Coronary artery (tissue), 2 donors: ENCODE measurements at regions not wholly inside any gene's neighbourhood (a gene's known extent, or its start where the extent isn't known, plus 50 kb on each side); places are given as distances from the start of the nearest gene placed in this dataset.

Experiments
- DNase-seq: peaks from one replicate; pipeline ENCODE4 v3.0.0-alpha.2; 2017; ENCODE audit warnings: low spot score
- H3K27ac ChIP-seq, 2 donors: fragments of 200-600 bp; sonication (generic); one replicate each; pipeline ENCODE4 v1.5.1; 2016 to 2019
- H3K4me3 ChIP-seq: fragments of 200-600 bp; sonication (generic); 2 replicates; pipeline ENCODE4 v1.5.1; 2016; ENCODE audit warnings: mild to moderate bottlenecking, moderate library complexity
- TF ChIP-seq, protein P1 (sequence below): fragments of 200-600 bp; sonication (generic); IDR thresholded peaks from one replicate; pipeline ENCODE4 v1.5.1; 2019; ENCODE audit warnings: antibody characterized with exemption

- Histone ChIP-seq H3K4me3 (no peak overlapping the region), H3K27ac (no peak overlapping the region)
- TF ChIP-seq, protein P1, sequence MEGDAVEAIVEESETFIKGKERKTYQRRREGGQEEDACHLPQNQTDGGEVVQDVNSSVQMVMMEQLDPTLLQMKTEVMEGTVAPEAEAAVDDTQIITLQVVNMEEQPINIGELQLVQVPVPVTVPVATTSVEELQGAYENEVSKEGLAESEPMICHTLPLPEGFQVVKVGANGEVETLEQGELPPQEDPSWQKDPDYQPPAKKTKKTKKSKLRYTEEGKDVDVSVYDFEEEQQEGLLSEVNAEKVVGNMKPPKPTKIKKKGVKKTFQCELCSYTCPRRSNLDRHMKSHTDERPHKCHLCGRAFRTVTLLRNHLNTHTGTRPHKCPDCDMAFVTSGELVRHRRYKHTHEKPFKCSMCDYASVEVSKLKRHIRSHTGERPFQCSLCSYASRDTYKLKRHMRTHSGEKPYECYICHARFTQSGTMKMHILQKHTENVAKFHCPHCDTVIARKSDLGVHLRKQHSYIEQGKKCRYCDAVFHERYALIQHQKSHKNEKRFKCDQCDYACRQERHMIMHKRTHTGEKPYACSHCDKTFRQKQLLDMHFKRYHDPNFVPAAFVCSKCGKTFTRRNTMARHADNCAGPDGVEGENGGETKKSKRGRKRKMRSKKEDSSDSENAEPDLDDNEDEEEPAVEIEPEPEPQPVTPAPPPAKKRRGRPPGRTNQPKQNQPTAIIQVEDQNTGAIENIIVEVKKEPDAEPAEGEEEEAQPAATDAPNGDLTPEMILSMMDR, result no peak
- DNase-seq, result no peak
Measured at GRCh38 chr11:113540416-113541330, 65.5 kb upstream of the DRD2 start.

- TF ChIP-seq, protein P1, result no peak
- H3K27ac ChIP-seq, result no peak overlapping the region
- no peak for DNase-seq
- H3K4me3 ChIP-seq, result no peak overlapping the region
Measured at GRCh38 chr11:113538451-113539412, 63.5 kb upstream of the DRD2 start.

DNA sequence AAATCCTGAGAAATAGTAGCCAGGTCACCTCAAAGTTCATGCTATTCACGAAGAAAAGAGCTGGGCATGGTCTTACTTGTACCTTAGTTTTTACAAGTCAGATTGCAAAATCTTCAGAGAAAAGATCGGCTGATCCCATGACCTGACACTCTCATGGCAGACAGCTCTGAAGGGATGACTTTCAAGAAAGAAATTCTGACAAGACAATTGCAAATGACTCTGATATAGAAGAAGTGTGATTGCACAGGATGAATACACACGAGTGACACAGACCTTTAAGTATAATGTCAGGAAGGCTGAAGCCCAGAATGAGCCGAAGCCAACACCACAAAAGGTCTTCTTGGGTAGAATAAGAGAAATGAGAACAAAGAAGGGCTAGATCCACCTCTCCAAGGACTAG, 59.4 kb upstream of the DRD2 start:
- no peak overlapping the region for H3K4me3 ChIP-seq
- TF ChIP-seq, protein P1, result no peak
- no peak overlapping the region for H3K27ac ChIP-seq
- DNase-seq, result no peak

DNA sequence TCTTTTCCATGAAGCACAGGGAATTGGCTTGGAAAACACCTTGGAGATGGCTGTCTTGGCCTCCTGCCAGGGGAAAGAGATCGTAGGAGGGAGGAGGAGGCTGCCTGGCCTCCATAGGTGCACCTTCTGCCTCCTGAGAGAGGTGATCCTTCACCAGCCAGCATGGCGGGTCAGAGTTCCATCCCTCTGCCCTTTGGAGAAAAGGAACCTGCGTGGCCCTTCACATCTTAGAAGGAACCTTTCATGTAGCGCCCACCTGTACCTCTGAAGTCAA, 58.2 kb upstream of the DRD2 start:
- no peak overlapping the region for H3K4me3 ChIP-seq
- TF ChIP-seq, protein P1, result no peak
- H3K27ac ChIP-seq, result no peak overlapping the region
- no peak for DNase-seq

DNA sequence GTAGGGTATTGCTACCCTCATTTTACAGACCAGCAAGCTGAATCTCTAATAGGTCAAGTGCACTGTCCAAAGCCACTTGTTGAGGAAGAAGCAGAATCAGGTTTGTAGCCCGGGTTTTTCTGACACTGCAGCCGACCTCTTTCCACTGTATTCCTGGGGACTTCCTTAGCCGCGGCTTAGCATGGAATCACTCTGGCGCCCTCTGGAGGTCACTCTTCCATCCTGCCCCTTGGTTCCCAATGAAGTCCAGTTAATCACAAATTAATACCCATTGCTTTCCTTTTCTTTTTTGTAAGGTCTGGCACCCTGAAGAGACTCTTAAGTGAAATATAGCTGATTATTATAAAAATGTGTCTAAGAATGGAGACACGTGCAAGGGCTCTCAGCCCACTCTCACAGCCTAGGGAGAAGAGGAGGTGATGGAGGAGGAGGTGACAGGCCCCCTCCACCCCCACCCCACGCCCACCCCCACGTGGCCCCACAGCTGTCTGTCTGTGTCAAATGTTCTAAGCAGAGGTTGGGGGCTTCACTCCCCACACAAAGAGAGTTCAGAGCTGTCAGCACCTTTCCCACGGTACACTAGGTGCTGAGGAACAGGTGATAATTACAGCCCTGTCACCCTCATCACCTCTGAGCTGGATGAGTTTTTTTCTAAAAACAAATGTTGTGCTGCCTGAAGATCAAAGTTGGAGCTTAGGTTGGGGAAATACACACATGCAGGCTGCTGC, 57.7 kb upstream of the DRD2 start:
- TF ChIP-seq, protein P1, result peak; percentile 65

GRCh38 chr11:113531575-113532451, 56.6 kb upstream of the DRD2 start:
- Histone ChIP-seq H3K4me3 (no peak overlapping the region), H3K27ac (no peak overlapping the region)
- no peak for DNase-seq
- TF ChIP-seq, protein P1, result no peak

More for the DNA sequence above, 57.7 kb upstream of the DRD2 start:
- Histone ChIP-seq H3K4me3 (no peak overlapping the region), H3K27ac (no peak overlapping the region)
- no peak for DNase-seq
